GM06990 (cell line): ENCODE measurements at regions not wholly inside any gene's neighbourhood (a gene's known extent, or its start where the extent isn't known, plus 50 kb on each side); places are given as distances from the start of the nearest gene placed in this dataset.

Source experiments
- DNase-seq: peaks from one replicate; pipeline ENCODE4 v3.0.0-alpha.2; 2011; ENCODE audit not compliant: insufficient read length; ENCODE audit errors: extremely low read depth
- H3K27me3 ChIP-seq: replicated peaks from 2 replicates; pipeline ENCODE4 v1.6.0; 2011; ENCODE audit warnings: low read length; ENCODE audit not compliant: control insufficient read depth, insufficient read depth
- H3K36me3 ChIP-seq: 2 replicates; pipeline ENCODE4 v1.5.1; 2011; ENCODE audit warnings: low read length; ENCODE audit not compliant: control insufficient read depth, insufficient read depth
- H3K4me3 ChIP-seq: replicated peaks from 2 replicates; pipeline ENCODE4 v1.5.1; 2011; ENCODE audit warnings: low read depth, mild to moderate bottlenecking, control low read depth, low read length
- CTCF ChIP-seq: IDR thresholded peaks from 2 replicates; pipeline ENCODE4 v1.5.1; 2011; ENCODE audit warnings: low read length, control low read depth, mild to moderate bottlenecking, inconsistent platforms; ENCODE audit not compliant: insufficient read depth, poor library complexity, severe bottlenecking

GRCh38 chr4:103375278-103375677 lies 177.1 kb upstream of the CENPE start:
- no peak for TF ChIP-seq CTCF
- DNase-seq: no peak
- Histone ChIP-seq H3K27me3 (no peaks in the 10 kb centered on the region), H3K36me3 (no peaks in the 10 kb centered on the region), H3K4me3 (no peak overlapping the region)

- Histone ChIP-seq H3K36me3 (no peaks in the 10 kb centered on the region), H3K27me3 (no peaks in the 10 kb centered on the region), H3K4me3 (no peak overlapping the region)
- no peak for TF ChIP-seq CTCF
- no peak for DNase-seq
Measured at GRCh38 chr4:103374758-103375157, 176.6 kb upstream of the CENPE start.

- no peak for DNase-seq
- Histone ChIP-seq H3K36me3 (no peaks in the 10 kb centered on the region), H3K4me3 (no peak overlapping the region), H3K27me3 (no peaks in the 10 kb centered on the region)
- no peak for TF ChIP-seq CTCF
Measured at GRCh38 chr4:103374306-103374705, 176.2 kb upstream of the CENPE start.

GRCh38 chr4:103372002-103372558 lies 173.9 kb upstream of the CENPE start:
- Histone ChIP-seq H3K4me3 (no peak overlapping the region), H3K36me3 (no peaks in the 10 kb centered on the region), H3K27me3 (no peaks in the 10 kb centered on the region)
- DNase-seq: no peak
- no peak for TF ChIP-seq CTCF

- H3K27me3 ChIP-seq: no peaks in the 10 kb centered on the region
- no peak for TF ChIP-seq CTCF
- no peak for DNase-seq
- no peak overlapping the region for H3K4me3 ChIP-seq
- H3K36me3 ChIP-seq: no peaks in the 10 kb centered on the region
Measured at GRCh38 chr4:103370336-103370735, 172.2 kb upstream of the CENPE start.

GRCh38 chr4:103365285-103365684 lies 167.1 kb upstream of the CENPE start:
- no peak for TF ChIP-seq CTCF
- Histone ChIP-seq H3K36me3 (no peaks in the 10 kb centered on the region), H3K4me3 (no peak overlapping the region), H3K27me3 (no peaks in the 10 kb centered on the region)
- no peak for DNase-seq
